ENCODE measurements at regions not wholly inside any gene's neighbourhood (a gene's known extent, or its start where the extent isn't known, plus 50 kb on each side); places are given as distances from the start of the nearest gene placed in this dataset.

DNA sequence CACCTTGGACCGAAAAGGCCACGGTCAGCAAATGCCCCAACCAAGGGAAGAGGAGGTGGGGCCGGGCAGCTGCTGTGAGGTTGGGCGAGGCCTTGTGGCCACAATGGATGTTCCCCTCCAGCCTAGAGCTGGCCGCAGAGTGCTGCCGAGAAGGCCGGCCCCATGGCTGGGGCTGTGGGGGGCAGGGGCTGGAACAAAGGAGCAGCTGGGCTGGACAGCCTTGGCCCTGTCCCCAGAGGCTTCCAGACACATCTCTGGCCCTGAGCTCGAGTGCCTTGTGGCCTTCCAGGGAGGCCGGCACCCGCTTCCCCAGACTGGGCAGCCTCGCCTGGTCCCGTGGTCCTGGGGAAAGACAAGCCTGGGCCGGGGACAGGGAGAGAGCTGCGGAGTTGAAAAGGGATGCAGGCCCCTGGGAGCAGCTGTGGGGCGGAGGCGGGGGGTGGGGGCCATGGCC is 88.0 kb downstream of the PDGFA start:
- TF ChIP-seq GATA2 (IDR thresholded peaks at IDR 0.05; ENCODE audit: low read depth, low read length) (no peak), GATA3 (IDR thresholded peaks at IDR 0.05; ENCODE audit: low read depth, low read length) (no peak)
